B cell (primary cell): ENCODE measurements at regions not wholly inside any gene's neighbourhood (a gene's known extent, or its start where the extent isn't known, plus 50 kb on each side); places are given as distances from the start of the nearest gene placed in this dataset.

Source experiments
- ATAC-seq: fragments of 200-7000 bp; cut with Tn5 transposase; one replicate; pipeline ENCODE4 v1.10.0; 2021; ENCODE audit warnings: low read depth, mild to moderate bottlenecking, moderate number of reproducible peaks, moderate library complexity
- CTCF ChIA-PET: fragments of 350-600 bp; sonication (Branson Sonifier 250); formaldehyde crosslinking; loops from one replicate; lab custom pipeline; 2021; ENCODE audit warnings: antibody characterized with exemption, inconsistent platforms; lab: Charles Lee
- POLR2A ChIA-PET: fragments of 350-600 bp; sonication (Branson Sonifier 250); formaldehyde crosslinking; loops from one replicate; lab custom pipeline; 2021; ENCODE audit warnings: antibody characterized with exemption; lab: Charles Lee
- DNase-seq: peaks from one replicate; pipeline ENCODE4 v3.0.0; 2013
- H2AFZ ChIP-seq: 2 replicates; pipeline ENCODE4 v1.6.1; 2012; ENCODE audit warnings: mild to moderate bottlenecking, low read depth, low read length; ENCODE audit not compliant: insufficient read depth, poor library complexity, severe bottlenecking
- H3K27ac ChIP-seq, 2 donors: 1 replicate in 1 of 2; 2 replicates in 1 of 2; pipeline ENCODE4 v1.5.1; 2012 to 2013; ENCODE audit warnings: low read length in 2 of 2, mild to moderate bottlenecking in 2 of 2, moderate library complexity in 1 of 2
- H3K27me3 ChIP-seq, 4 experiments: fragments of 200-600 bp in 1 of 4; sonication (generic) in 1 of 4; replicated peaks in 1 of 4; 1 replicate in 2 of 4; 2 replicates in 2 of 4; pipeline versions ENCODE4 v1.6.1 to v1.7.0; 2013 to 2016; ENCODE audit warnings: low read length in 3 of 4, mild to moderate bottlenecking in 2 of 4, mixed read lengths in 1 of 4, moderate library complexity in 1 of 4; ENCODE audit not compliant: insufficient read depth in 4 of 4, control insufficient read depth in 3 of 4; ENCODE audit errors: control extremely low read depth in 1 of 4
- H3K36me3 ChIP-seq, 2 experiments: replicated peaks in 1 of 2; 1 replicate in 1 of 2; 2 replicates in 1 of 2; pipeline versions ENCODE4 v1.6.1 to v1.7.1; 2013; ENCODE audit warnings: low read length in 1 of 2; ENCODE audit not compliant: insufficient read depth in 2 of 2, control insufficient read depth in 1 of 2; ENCODE audit errors: control extremely low read depth in 1 of 2, extremely low read depth in 1 of 2
- H3K4me1 ChIP-seq, 2 donors: fragments of 200-600 bp in 1 of 2; sonication (generic) in 1 of 2; 1 replicate in 1 of 2; 2 replicates in 1 of 2; pipeline versions ENCODE4 v1.5.1 to v1.6.1; 2013 to 2017; ENCODE audit warnings: low read length in 2 of 2; ENCODE audit not compliant: control insufficient read depth in 2 of 2, insufficient read depth in 2 of 2
- H3K4me2 ChIP-seq: replicated peaks from 2 replicates; pipeline ENCODE3; 2012; ENCODE audit warnings: mild to moderate bottlenecking, low read depth, low read length; ENCODE audit not compliant: poor library complexity, severe bottlenecking
- H3K4me3 ChIP-seq, 5 experiments: fragments of 200-600 bp in 1 of 5; sonication (generic) in 1 of 5; 1 replicate in 3 of 5; 2 replicates in 2 of 5; pipeline versions ENCODE4 v1.5.1 to v1.7.0; 2011 to 2016; ENCODE audit warnings: low read length in 4 of 5, mild to moderate bottlenecking in 4 of 5, low read depth in 2 of 5, control low read depth in 1 of 5, moderate library complexity in 1 of 5; ENCODE audit not compliant: insufficient read depth in 1 of 5; ENCODE audit errors: control extremely low read depth in 1 of 5, extremely low read depth in 1 of 5
- H3K79me2 ChIP-seq: fragments of 200-600 bp; sonication (generic); one replicate; pipeline ENCODE4 v1.6.0; 2016; ENCODE audit warnings: low read length; ENCODE audit not compliant: control insufficient read depth, insufficient read depth
- H3K9ac ChIP-seq: fragments of 200-600 bp; sonication (generic); 2 replicates; pipeline ENCODE4 v1.6.1; 2017; ENCODE audit warnings: mild to moderate bottlenecking, low read length, moderate library complexity
- H3K9me3 ChIP-seq, 3 donors: one replicate each; pipeline versions ENCODE4 v1.6.1 to v1.7.1; 2013; ENCODE audit warnings: low read length in 2 of 3; ENCODE audit not compliant: control insufficient read depth in 2 of 3, insufficient read depth in 1 of 3; ENCODE audit errors: control extremely low read depth in 1 of 3
- H4K20me1 ChIP-seq: 2 replicates; pipeline ENCODE4 v1.6.0; 2012; ENCODE audit warnings: mild to moderate bottlenecking, low read length; ENCODE audit not compliant: insufficient read depth, control insufficient read depth, poor library complexity, severe bottlenecking
- H3K27ac Mint-ChIP-seq: one replicate; pipeline ENCODE4 v1.8.0; 2021; ENCODE audit warnings: mixed read lengths
- H3K27me3 Mint-ChIP-seq: one replicate; pipeline ENCODE4 v1.8.0; 2021; ENCODE audit warnings: mixed read lengths
- H3K4me1 Mint-ChIP-seq: one replicate; pipeline ENCODE4 v1.8.0; 2021; ENCODE audit warnings: mixed read lengths
- H3K4me3 Mint-ChIP-seq: one replicate; pipeline ENCODE4 v1.8.0; 2021; ENCODE audit warnings: mixed read lengths
- H3K9me3 Mint-ChIP-seq: one replicate; pipeline ENCODE4 v1.8.0; 2022; ENCODE audit warnings: mixed read lengths; ENCODE audit not compliant: insufficient read depth
- CTCF ChIP-seq: fragments of 200-600 bp; IDR thresholded peaks from one replicate; pipeline ENCODE4 v1.8.0; 2022; ENCODE audit warnings: antibody characterized with exemption, mild to moderate bottlenecking
- EZH2 ChIP-seq: IDR thresholded peaks from 2 replicates; pipeline ENCODE4 v1.6.1; 2012; ENCODE audit warnings: borderline replicate concordance, low read depth, mild to moderate bottlenecking, moderate library complexity, low read length; ENCODE audit not compliant: insufficient read depth, poor library complexity, severe bottlenecking
- WGBS: methylation state at CpG from one replicate; pipeline ENCODE4 v1.1.5; 2013; ENCODE audit warnings: missing lambda C conversion rate; ENCODE audit not compliant: insufficient coverage; 5-methylcytosine and 5-hydroxymethylcytosine counted together
- intact Hi-C: fragments of 100-400 bp; cut with micrococcal nuclease; formaldehyde crosslinking; loops from one replicate; pipeline ENCODE4 v1.10.0; 2022

GRCh38 chr5:62707131-62707530 is 128.5 kb downstream of the LRRC70 start:
- Mint-ChIP-seq H3K9me3 (peaks cover 5% of the 10 kb centered on the region), H3K27ac (no peak overlapping the region), H3K27me3 (peaks cover 4% of the 10 kb centered on the region), H3K4me1 (no peaks in the 10 kb centered on the region), H3K4me3 (no peak overlapping the region)
- ChIA-PET POLR2A (no interaction called here), CTCF (no interaction called here)
- H4K20me1 ChIP-seq = no peaks in the 10 kb centered on the region
- H3K9me3 ChIP-seq = no peaks in the 10 kb centered on the region
- no CpG with 5 or more reads among the region's 2 CpGs for WGBS
- intact Hi-C loops = no loop called here
- H3K4me1 ChIP-seq = no peaks in the 10 kb centered on the region
- H2AFZ ChIP-seq = no peak overlapping the region
- no peak overlapping the region for H3K4me3 ChIP-seq
- no peaks in the 10 kb centered on the region for H3K27me3 ChIP-seq
- no peaks in the 10 kb centered on the region for H3K36me3 ChIP-seq
- no peak overlapping the region for H3K9ac ChIP-seq
- no peak overlapping the region for H3K27ac ChIP-seq
- TF ChIP-seq CTCF (no peak), EZH2 (no peak)
- no peak for ATAC-seq
- no peaks in the 10 kb centered on the region for H3K79me2 ChIP-seq
- no peak overlapping the region for H3K4me2 ChIP-seq
- DNase-seq = no peak

GRCh38 chr5:62705022-62705421 is 126.4 kb downstream of the LRRC70 start:
- no peak for ATAC-seq
- no peaks in the 10 kb centered on the region for H3K4me1 ChIP-seq

More at GRCh38 chr5:62705022-62705421, 126.4 kb downstream of the LRRC70 start:
- Histone ChIP-seq H3K4me3 (no peak overlapping the region), H3K9me3 (no peaks in the 10 kb centered on the region), H3K9ac (no peak overlapping the region), H3K79me2 (no peaks in the 10 kb centered on the region), H3K27ac (no peak overlapping the region), H4K20me1 (no peaks in the 10 kb centered on the region), H3K4me2 (no peak overlapping the region), H3K27me3 (no peaks in the 10 kb centered on the region), H3K36me3 (no peaks in the 10 kb centered on the region), H2AFZ (no peak overlapping the region)
- ChIA-PET POLR2A (no interaction called here), CTCF (no interaction called here)
- TF ChIP-seq EZH2 (no peak), CTCF (no peak)
- H3K27me3 Mint-ChIP-seq = peaks cover 4% of the 10 kb centered on the region
- H3K4me3 Mint-ChIP-seq = no peak overlapping the region
- WGBS = no CpG with 5 or more reads among the region's 2 CpGs
- intact Hi-C loops = no loop called here
- peaks cover 5% of the 10 kb centered on the region for H3K9me3 Mint-ChIP-seq
- H3K4me1 Mint-ChIP-seq = no peaks in the 10 kb centered on the region
- H3K27ac Mint-ChIP-seq = no peak overlapping the region
- DNase-seq = no peak
